Mucosa of descending colon (tissue), 3 donors: ENCODE measurements at regions not wholly inside any gene's neighbourhood (a gene's known extent, or its start where the extent isn't known, plus 50 kb on each side); places are given as distances from the start of the nearest gene placed in this dataset.

Experiments
- ATAC-seq: fragments of 200-7000 bp; cut with Tn5 transposase; one replicate; pipeline ENCODE4 v1.9.1; 2020; ENCODE audit warnings: mild to moderate bottlenecking, moderate library complexity
- DNase-seq, 3 donors: peaks; one replicate each; pipeline ENCODE4 v3.0.0-alpha.2; 2020
- H3K36me3 ChIP-seq: fragments of 200-600 bp; one replicate; pipeline ENCODE4 v1.8.0; 2021; ENCODE audit warnings: low read depth, mild to moderate bottlenecking
- H3K4me1 ChIP-seq: fragments of 200-600 bp; one replicate; pipeline ENCODE4 v1.8.0; 2021; ENCODE audit warnings: low read depth, mild to moderate bottlenecking
- H3K4me3 ChIP-seq: fragments of 200-600 bp; one replicate; pipeline ENCODE4 v1.8.0; 2021; ENCODE audit warnings: mild to moderate bottlenecking
- H3K9me3 ChIP-seq: fragments of 200-600 bp; one replicate; pipeline ENCODE4 v1.8.0; 2021; ENCODE audit warnings: mild to moderate bottlenecking
- CTCF ChIP-seq: fragments of 200-600 bp; IDR thresholded peaks from one replicate; pipeline ENCODE4 v1.8.0; 2022; ENCODE audit warnings: antibody characterized with exemption, mild to moderate bottlenecking
- intact Hi-C, 2 donors: fragments of 100-400 bp; cut with DNase I in 1 of 2; cut with micrococcal nuclease in 1 of 2; formaldehyde crosslinking; loops; one replicate each; pipeline versions ENCODE4 v1.11.0 to v1.11.1; 2022; cut with DNase I, micrococcal nuclease
- donor health status: DM: no; HTN: no; CAD: no; lungs with moderate emphysema.
- donor health status: DM: no; HTN: no; CAD: no.
- donor health status: DM: no; HTN: yes; CAD: no.

GRCh38 chr9:15079989-15080388 lies 169.8 kb upstream of the FREM1 start:
- H3K4me3 ChIP-seq: no peak overlapping the region
- H3K36me3 ChIP-seq: no peaks in the 10 kb centered on the region
- intact Hi-C loops: no loop called here
- DNase-seq (no peak), ATAC-seq (no peak)
- H3K9me3 ChIP-seq: no peaks in the 10 kb centered on the region
- no peak for TF ChIP-seq CTCF
- H3K4me1 ChIP-seq: no peaks in the 10 kb centered on the region

- H3K36me3 ChIP-seq: no peaks in the 10 kb centered on the region
- H3K4me1 ChIP-seq: no peaks in the 10 kb centered on the region
- ATAC-seq (no peak), DNase-seq (no peak)
- intact Hi-C loops: no loop called here
- H3K9me3 ChIP-seq: no peaks in the 10 kb centered on the region
- no peak for TF ChIP-seq CTCF
- H3K4me3 ChIP-seq: no peak overlapping the region
Measured at GRCh38 chr9:15077946-15078729, 167.9 kb upstream of the FREM1 start.

- H3K4me1 ChIP-seq: no peaks in the 10 kb centered on the region
- H3K36me3 ChIP-seq: no peaks in the 10 kb centered on the region
- intact Hi-C loops: no loop called here
- DNase-seq (no peak), ATAC-seq (no peak)
- no peak overlapping the region for H3K4me3 ChIP-seq
- TF ChIP-seq CTCF: no peak
- H3K9me3 ChIP-seq: no peaks in the 10 kb centered on the region
Measured at GRCh38 chr9:15073620-15074019, 163.4 kb upstream of the FREM1 start.

- H3K4me3 ChIP-seq: no peak overlapping the region
- DNase-seq (no peak), ATAC-seq (no peak)
- intact Hi-C loops: no loop called here
- no peaks in the 10 kb centered on the region for H3K36me3 ChIP-seq
- no peaks in the 10 kb centered on the region for H3K4me1 ChIP-seq
- no peaks in the 10 kb centered on the region for H3K9me3 ChIP-seq
- TF ChIP-seq CTCF: no peak
Measured at GRCh38 chr9:15070716-15071115, 160.5 kb upstream of the FREM1 start.

GRCh38 chr9:15069106-15069505 lies 158.9 kb upstream of the FREM1 start:
- DNase-seq: no peak
- no peak for ATAC-seq
- intact Hi-C loops: no loop called here
- Histone ChIP-seq H3K9me3 (no peaks in the 10 kb centered on the region), H3K4me1 (no peaks in the 10 kb centered on the region), H3K4me3 (no peak overlapping the region), H3K36me3 (no peaks in the 10 kb centered on the region)
- TF ChIP-seq CTCF: no peak

- no peaks in the 10 kb centered on the region for H3K9me3 ChIP-seq
- H3K36me3 ChIP-seq: no peaks in the 10 kb centered on the region
- intact Hi-C loops: no loop called here
- no peak overlapping the region for H3K4me3 ChIP-seq
- DNase-seq (no peak), ATAC-seq (no peak)
- TF ChIP-seq CTCF: no peak
- H3K4me1 ChIP-seq: no peaks in the 10 kb centered on the region
Measured at GRCh38 chr9:15068261-15068660, 158.0 kb upstream of the FREM1 start.
